ENCODE measurements at regions not wholly inside any gene's neighbourhood (a gene's known extent, or its start where the extent isn't known, plus 50 kb on each side); places are given as distances from the start of the nearest gene placed in this dataset.
"Not testable (repeated sequence)": the region's sequence is repeated elsewhere in the genome, so short reads cannot be mapped to it uniquely, and the experiment has no call there.

- DNase-seq (ENCODE audit: low read depth in 2 of 2): no peak
Measured at GRCh38 chr1:96588416-96588995, 133.1 kb upstream of the PTBP2 start.

GRCh38 chr1:96595530-96595929 lies 126.1 kb upstream of the PTBP2 start:
- not testable (repeated sequence) for DNase-seq (ENCODE audit: low read depth in 2 of 2)

- DNase-seq (ENCODE audit: low read depth in 2 of 2): no peak
Measured at GRCh38 chr1:96596226-96596922, 125.2 kb upstream of the PTBP2 start.

GRCh38 chr1:96597218-96597617 lies 124.4 kb upstream of the PTBP2 start:
- no peak for DNase-seq (ENCODE audit: low read depth in 2 of 2)

GRCh38 chr1:96598416-96599168 lies 123.0 kb upstream of the PTBP2 start:
- DNase-seq (ENCODE audit: low read depth in 2 of 2): no peak

- not testable (repeated sequence) for DNase-seq (ENCODE audit: low read depth in 2 of 2)
Measured at GRCh38 chr1:96604620-96605019, 117.0 kb upstream of the PTBP2 start.

- DNase-seq (ENCODE audit: low read depth in 2 of 2): not testable (repeated sequence)
Measured at GRCh38 chr1:96617375-96617774, 104.2 kb upstream of the PTBP2 start.

GRCh38 chr1:96632045-96632664 lies 89.4 kb upstream of the PTBP2 start:
- no peak for DNase-seq (ENCODE audit: low read depth in 2 of 2)

GRCh38 chr1:96633695-96634094 lies 87.9 kb upstream of the PTBP2 start:
- DNase-seq (ENCODE audit: low read depth in 2 of 2): no peak

GRCh38 chr1:96634883-96635282 lies 86.7 kb upstream of the PTBP2 start:
- DNase-seq (ENCODE audit: low read depth in 2 of 2): no peak

GRCh38 chr1:96641282-96641681 lies 80.3 kb upstream of the PTBP2 start:
- DNase-seq (ENCODE audit: low read depth in 2 of 2): peak; percentile 19 to 22

- DNase-seq (ENCODE audit: low read depth in 2 of 2): no peak
Measured at GRCh38 chr1:96643519-96643918, 78.1 kb upstream of the PTBP2 start.

GRCh38 chr1:96649301-96649700 lies 72.3 kb upstream of the PTBP2 start:
- no peak for DNase-seq (ENCODE audit: low read depth in 2 of 2)

GRCh38 chr1:96651517-96651916 lies 70.1 kb upstream of the PTBP2 start:
- no peak for DNase-seq (ENCODE audit: low read depth in 2 of 2)

GRCh38 chr1:96660051-96660450 lies 61.5 kb upstream of the PTBP2 start:
- no peak for DNase-seq (ENCODE audit: low read depth in 2 of 2)

- peak; percentile 1 to 7 for DNase-seq (ENCODE audit: low read depth in 2 of 2)
Measured at GRCh38 chr1:96660503-96660902, 61.1 kb upstream of the PTBP2 start.

All from fibroblast of skin of left biceps (primary cell).